ENCODE measurements at regions not wholly inside any gene's neighbourhood (a gene's known extent, or its start where the extent isn't known, plus 50 kb on each side); places are given as distances from the start of the nearest gene placed in this dataset.

DNA sequence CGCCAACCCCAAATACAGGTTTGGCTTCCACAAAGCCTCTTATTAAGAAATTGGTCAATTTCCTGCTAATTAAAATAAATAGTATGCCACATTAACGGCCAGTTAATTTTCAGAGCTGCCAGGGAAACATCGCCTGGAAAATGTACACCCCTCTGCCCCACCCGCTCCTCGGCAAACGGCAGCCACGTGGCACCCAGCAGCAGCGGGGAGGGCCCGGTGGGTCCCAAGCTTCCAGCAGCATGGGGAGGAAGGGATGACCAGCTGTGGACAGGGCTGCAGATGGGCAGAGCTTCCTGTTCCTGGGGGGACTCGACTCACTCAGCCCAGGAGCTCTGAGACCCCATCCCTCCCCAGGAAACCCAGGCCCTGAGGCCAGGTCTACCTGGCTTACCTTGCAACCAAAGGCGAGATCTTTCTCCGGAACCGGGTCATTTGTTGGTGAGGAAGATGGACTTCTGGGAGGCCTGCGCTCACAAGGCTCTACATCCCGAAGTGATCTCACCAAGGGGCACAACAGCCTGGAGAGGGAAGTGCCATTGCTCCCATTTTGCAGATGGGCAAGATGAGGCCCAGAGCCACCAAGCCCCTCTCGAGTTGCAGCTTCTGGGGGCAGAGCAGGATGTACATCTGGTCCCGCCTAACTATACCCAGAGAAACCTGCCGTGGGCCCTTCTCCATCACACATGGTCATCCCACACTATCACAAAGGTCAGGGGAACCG lies 68.3 kb downstream of the IGLL1 start:
- Histone ChIP-seq H3K4me1 (ENCODE audit: control insufficient read depth, insufficient read depth, low read length) (no peaks in the 10 kb centered on the region), H3K4me3 (ENCODE audit: low read depth, low read length) (no peak overlapping the region), H3K9me3 (ENCODE audit: control insufficient read depth, insufficient read depth, low read depth, low read length) (no peaks in the 10 kb centered on the region), H3K36me3 (ENCODE audit: control insufficient read depth in 2 of 2, insufficient read depth in 1 of 2, low read length in 2 of 2) (no peaks in the 10 kb centered on the region), H3K27ac (ENCODE audit: extremely low read depth, low read depth, low read length) (no peak overlapping the region)
- CTCF ChIA-PET, result no interaction called here
- POLR2A ChIA-PET, result no interaction called here
- TF ChIP-seq ZNF658 (tag by site-specific recombination; IDR thresholded peaks at IDR 0.05) (no peak), ZNF155 (tag by site-specific recombination; IDR thresholded peaks at IDR 0.05) (no peak), SCRT1 (tag by site-specific recombination; IDR thresholded peaks at IDR 0.05; ENCODE audit: borderline replicate concordance) (no peak), OSR2 (tag by site-specific recombination; IDR thresholded peaks at IDR 0.05) (no peak), FEZF1 (tag by site-specific recombination; IDR thresholded peaks at IDR 0.05) (no peak), ZNF514 (tag by site-specific recombination; IDR thresholded peaks at IDR 0.05) (no peak), ZNF677 (tag by site-specific recombination; IDR thresholded peaks at IDR 0.05) (no peak), ZBTB8A (tag by site-specific recombination; IDR thresholded peaks at IDR 0.05) (no peak)
- TF ChIP-seq, protein P1, sequence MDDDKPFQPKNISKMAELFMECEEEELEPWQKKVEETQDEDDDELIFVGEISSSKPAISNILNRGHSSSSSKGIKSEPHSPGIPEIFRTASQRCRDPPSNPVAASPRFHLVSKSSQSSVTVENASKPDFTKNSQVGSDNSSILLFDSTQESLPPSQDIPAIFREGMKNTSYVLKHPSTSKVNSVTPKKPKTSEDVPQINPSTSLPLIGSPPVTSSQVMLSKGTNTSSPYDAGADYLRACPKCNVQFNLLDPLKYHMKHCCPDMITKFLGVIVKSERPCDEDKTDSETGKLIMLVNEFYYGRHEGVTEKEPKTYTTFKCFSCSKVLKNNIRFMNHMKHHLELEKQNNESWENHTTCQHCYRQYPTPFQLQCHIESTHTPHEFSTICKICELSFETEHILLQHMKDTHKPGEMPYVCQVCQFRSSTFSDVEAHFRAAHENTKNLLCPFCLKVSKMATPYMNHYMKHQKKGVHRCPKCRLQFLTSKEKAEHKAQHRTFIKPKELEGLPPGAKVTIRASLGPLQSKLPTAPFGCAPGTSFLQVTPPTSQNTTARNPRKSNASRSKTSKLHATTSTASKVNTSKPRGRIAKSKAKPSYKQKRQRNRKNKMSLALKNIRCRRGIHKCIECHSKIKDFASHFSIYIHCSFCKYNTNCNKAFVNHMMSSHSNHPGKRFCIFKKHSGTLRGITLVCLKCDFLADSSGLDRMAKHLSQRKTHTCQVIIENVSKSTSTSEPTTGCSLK (tag by site-specific recombination; IDR thresholded peaks at IDR 0.05), result no peak
- TF ChIP-seq, protein P2, sequence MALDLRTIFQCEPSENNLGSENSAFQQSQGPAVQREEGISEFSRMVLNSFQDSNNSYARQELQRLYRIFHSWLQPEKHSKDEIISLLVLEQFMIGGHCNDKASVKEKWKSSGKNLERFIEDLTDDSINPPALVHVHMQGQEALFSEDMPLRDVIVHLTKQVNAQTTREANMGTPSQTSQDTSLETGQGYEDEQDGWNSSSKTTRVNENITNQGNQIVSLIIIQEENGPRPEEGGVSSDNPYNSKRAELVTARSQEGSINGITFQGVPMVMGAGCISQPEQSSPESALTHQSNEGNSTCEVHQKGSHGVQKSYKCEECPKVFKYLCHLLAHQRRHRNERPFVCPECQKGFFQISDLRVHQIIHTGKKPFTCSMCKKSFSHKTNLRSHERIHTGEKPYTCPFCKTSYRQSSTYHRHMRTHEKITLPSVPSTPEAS (tag by site-specific recombination; IDR thresholded peaks at IDR 0.05), result no peak
- TF ChIP-seq, protein P3, sequence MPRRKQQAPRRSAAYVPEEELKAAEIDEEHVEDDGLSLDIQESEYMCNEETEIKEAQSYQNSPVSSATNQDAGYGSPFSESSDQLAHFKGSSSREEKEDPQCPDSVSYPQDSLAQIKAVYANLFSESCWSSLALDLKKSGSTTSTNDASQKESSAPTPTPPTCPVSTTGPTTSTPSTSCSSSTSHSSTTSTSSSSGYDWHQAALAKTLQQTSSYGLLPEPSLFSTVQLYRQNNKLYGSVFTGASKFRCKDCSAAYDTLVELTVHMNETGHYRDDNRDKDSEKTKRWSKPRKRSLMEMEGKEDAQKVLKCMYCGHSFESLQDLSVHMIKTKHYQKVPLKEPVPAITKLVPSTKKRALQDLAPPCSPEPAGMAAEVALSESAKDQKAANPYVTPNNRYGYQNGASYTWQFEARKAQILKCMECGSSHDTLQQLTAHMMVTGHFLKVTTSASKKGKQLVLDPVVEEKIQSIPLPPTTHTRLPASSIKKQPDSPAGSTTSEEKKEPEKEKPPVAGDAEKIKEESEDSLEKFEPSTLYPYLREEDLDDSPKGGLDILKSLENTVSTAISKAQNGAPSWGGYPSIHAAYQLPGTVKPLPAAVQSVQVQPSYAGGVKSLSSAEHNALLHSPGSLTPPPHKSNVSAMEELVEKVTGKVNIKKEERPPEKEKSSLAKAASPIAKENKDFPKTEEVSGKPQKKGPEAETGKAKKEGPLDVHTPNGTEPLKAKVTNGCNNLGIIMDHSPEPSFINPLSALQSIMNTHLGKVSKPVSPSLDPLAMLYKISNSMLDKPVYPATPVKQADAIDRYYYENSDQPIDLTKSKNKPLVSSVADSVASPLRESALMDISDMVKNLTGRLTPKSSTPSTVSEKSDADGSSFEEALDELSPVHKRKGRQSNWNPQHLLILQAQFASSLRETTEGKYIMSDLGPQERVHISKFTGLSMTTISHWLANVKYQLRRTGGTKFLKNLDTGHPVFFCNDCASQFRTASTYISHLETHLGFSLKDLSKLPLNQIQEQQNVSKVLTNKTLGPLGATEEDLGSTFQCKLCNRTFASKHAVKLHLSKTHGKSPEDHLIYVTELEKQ (tag by site-specific recombination; IDR thresholded peaks at IDR 0.05; ENCODE audit: borderline replicate concordance), result no peak

DNA sequence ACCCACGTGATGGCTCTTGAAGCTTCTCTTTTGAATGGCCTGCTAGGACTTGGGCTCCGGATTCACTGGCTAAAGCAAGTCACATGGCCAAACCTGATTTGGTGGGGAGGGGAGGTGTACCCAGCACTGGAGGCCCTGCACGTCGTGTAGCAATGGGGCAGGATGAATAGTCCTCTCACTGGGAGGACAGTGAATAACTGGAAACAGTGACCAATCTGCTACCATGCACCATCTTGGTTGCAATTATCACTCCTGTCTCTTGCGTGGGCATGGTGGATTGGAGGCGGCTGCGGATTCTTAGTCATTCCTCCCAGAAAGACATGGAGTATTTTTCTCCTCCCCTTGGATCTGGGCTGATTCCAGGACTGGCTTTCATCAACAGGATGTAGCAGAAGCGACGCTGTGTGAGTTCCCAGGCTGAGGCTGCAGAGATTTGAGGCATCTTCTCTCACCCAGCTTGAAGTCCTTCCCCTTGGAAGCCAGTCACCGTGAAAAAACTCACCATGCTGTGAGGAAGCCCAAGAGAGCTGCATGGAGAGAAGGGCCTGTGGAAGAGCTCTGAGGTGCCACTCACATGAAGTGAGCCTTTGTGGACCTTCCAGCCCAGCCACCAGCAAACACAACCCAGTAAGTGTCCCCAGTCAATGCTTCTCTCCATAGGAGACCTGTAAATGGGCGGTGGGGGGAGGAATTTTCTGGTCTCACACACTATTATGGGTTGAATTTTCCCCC lies 70.4 kb downstream of the IGLL1 start:
- CTCF ChIA-PET, result interaction anchor here (0.5 kb wide), 1 partner anchor 85 kb away, joined by 5 read pairs; no protein-coding TSS in a partner anchor
- Histone ChIP-seq H3K4me1 (ENCODE audit: control insufficient read depth, insufficient read depth, low read length) (no peaks in the 10 kb centered on the region), H3K27ac (ENCODE audit: extremely low read depth, low read depth, low read length) (no peak overlapping the region), H3K9me3 (ENCODE audit: control insufficient read depth, insufficient read depth, low read depth, low read length) (no peaks in the 10 kb centered on the region), H3K4me3 (ENCODE audit: low read depth, low read length) (no peak overlapping the region), H3K36me3 (ENCODE audit: control insufficient read depth in 2 of 2, insufficient read depth in 1 of 2, low read length in 2 of 2) (no peaks in the 10 kb centered on the region)
- TF ChIP-seq ZIC2 (tag by site-specific recombination; IDR thresholded peaks at IDR 0.05), result 0 out of 2 replicates have a peak, but pooled peaks have one; percentile 16
- TF ChIP-seq, protein P4, sequence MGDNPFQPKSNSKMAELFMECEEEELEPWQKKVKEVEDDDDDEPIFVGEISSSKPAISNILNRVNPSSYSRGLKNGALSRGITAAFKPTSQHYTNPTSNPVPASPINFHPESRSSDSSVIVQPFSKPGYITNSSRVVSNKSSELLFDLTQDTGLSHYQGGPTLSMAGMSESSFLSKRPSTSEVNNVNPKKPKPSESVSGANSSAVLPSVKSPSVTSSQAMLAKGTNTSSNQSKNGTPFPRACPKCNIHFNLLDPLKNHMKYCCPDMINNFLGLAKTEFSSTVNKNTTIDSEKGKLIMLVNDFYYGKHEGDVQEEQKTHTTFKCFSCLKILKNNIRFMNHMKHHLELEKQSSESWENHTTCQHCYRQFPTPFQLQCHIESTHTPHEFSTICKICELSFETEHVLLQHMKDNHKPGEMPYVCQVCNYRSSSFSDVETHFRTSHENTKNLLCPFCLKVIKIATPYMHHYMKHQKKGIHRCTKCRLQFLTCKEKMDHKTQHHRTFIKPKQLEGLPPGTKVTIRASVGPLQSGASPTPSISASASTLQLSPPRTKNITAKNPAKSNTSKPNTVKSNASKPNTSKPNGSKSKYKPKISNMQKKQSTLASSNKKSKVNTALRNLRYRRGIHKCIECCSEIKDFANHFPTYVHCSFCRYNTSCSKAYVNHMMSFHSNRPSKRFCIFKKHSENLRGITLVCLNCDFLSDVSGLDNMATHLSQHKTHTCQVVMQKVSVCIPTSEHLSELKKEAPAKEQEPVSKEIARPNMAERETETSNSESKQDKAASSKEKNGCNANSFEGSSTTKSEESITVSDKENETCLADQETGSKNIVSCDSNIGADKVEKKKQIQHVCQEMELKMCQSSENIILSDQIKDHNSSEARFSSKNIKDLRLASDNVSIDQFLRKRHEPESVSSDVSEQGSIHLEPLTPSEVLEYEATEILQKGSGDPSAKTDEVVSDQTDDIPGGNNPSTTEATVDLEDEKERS (tag by site-specific recombination; IDR thresholded peaks at IDR 0.05), result no peak
- POLR2A ChIA-PET, result no interaction called here

All from HEK293 (cell line).